Liver (tissue), 7 donors: ENCODE measurements at regions not wholly inside any gene's neighbourhood (a gene's known extent, or its start where the extent isn't known, plus 50 kb on each side); places are given as distances from the start of the nearest gene placed in this dataset.
"Not testable (repeated sequence)": the region's sequence is repeated elsewhere in the genome, so short reads cannot be mapped to it uniquely, and the experiment has no call there.

Experiments used
- DNase-seq: peaks from one replicate; pipeline ENCODE4 v3.0.0-alpha.2; 2017; ENCODE audit warnings: low spot score
- H3K27ac ChIP-seq, 2 donors: one replicate each; pipeline ENCODE4 v1.7.0; 2013; ENCODE audit warnings: inconsistent platforms in 2 of 2, low read length in 2 of 2, control low read depth in 1 of 2, low read depth in 1 of 2, mild to moderate bottlenecking in 1 of 2
- H3K27me3 ChIP-seq, 4 donors: one replicate each; pipeline versions ENCODE4 v1.6.1 to v1.7.0; 2013; ENCODE audit warnings: low read length in 3 of 4, inconsistent platforms in 1 of 4, mild to moderate bottlenecking in 1 of 4, moderate library complexity in 1 of 4; ENCODE audit not compliant: control insufficient read depth in 4 of 4, insufficient read depth in 4 of 4
- H3K36me3 ChIP-seq, 4 donors: one replicate each; pipeline versions ENCODE4 v1.6.1 to v1.7.0; 2013; ENCODE audit warnings: low read length in 3 of 4, mild to moderate bottlenecking in 3 of 4, low read depth in 1 of 4, moderate library complexity in 1 of 4; ENCODE audit not compliant: control insufficient read depth in 4 of 4, insufficient read depth in 3 of 4
- H3K4me1 ChIP-seq, 4 donors: one replicate each; pipeline versions ENCODE4 v1.6.1 to v1.7.0; 2013; ENCODE audit warnings: low read length in 3 of 4, mild to moderate bottlenecking in 3 of 4, moderate library complexity in 1 of 4; ENCODE audit not compliant: control insufficient read depth in 4 of 4, insufficient read depth in 4 of 4
- H3K4me3 ChIP-seq, 3 donors: one replicate each; pipeline versions ENCODE4 v1.6.1 to v1.7.0; 2013; ENCODE audit warnings: low read length in 3 of 3, control low read depth in 1 of 3, low read depth in 1 of 3, mild to moderate bottlenecking in 1 of 3
- H3K9ac ChIP-seq, 2 donors: one replicate each; pipeline ENCODE4 v1.7.0; 2013; ENCODE audit warnings: low read length in 2 of 2, mild to moderate bottlenecking in 2 of 2, moderate library complexity in 2 of 2, control low read depth in 1 of 2, low read depth in 1 of 2
- H3K9me3 ChIP-seq, 4 donors: one replicate each; pipeline versions ENCODE4 v1.6.1 to v1.7.0; 2013; ENCODE audit warnings: low read length in 3 of 4; ENCODE audit not compliant: control insufficient read depth in 4 of 4
- ATF3 ChIP-seq: IDR thresholded peaks from 2 replicates; pipeline ENCODE4 v1.6.1; 2016; ENCODE audit warnings: antibody characterized with exemption
- FOXA1 ChIP-seq: IDR thresholded peaks from 2 replicates; pipeline ENCODE4 v1.6.1; 2016; ENCODE audit warnings: antibody characterized with exemption
- FOXA2 ChIP-seq: IDR thresholded peaks from 2 replicates; pipeline ENCODE4 v1.6.1; 2016; ENCODE audit warnings: antibody characterized with exemption
- GABPA ChIP-seq, 2 donors: IDR thresholded peaks in 1 of 2; conservative IDR thresholded peaks in 1 of 2; 2 replicates each; pipeline ENCODE4 v1.6.1; 2016; ENCODE audit warnings: antibody characterized with exemption in 2 of 2, mild to moderate bottlenecking in 1 of 2, moderate library complexity in 1 of 2
- HNF4A ChIP-seq, 2 donors: conservative IDR thresholded peaks; 2 replicates each; pipeline ENCODE4 v1.6.1; 2016; ENCODE audit warnings: antibody characterized with exemption in 2 of 2, mild to moderate bottlenecking in 2 of 2
- JUND ChIP-seq, 2 donors: IDR thresholded peaks; 2 replicates each; pipeline ENCODE4 v1.6.1; 2016; ENCODE audit warnings: antibody characterized with exemption in 2 of 2
- NR2F2 ChIP-seq: IDR thresholded peaks from 2 replicates; pipeline ENCODE4 v1.6.1; 2016; ENCODE audit warnings: antibody characterized with exemption
- RAD21 ChIP-seq, 2 donors: IDR thresholded peaks; 2 replicates each; pipeline ENCODE4 v1.6.1; 2016; ENCODE audit warnings: antibody characterized with exemption in 2 of 2, mild to moderate bottlenecking in 2 of 2
- REST ChIP-seq: IDR thresholded peaks from 2 replicates; pipeline ENCODE4 v1.6.1; 2016; ENCODE audit warnings: antibody characterized with exemption, mild to moderate bottlenecking
- RXRA ChIP-seq, 2 donors: IDR thresholded peaks; 2 replicates each; pipeline ENCODE4 v1.6.1; 2017 to 2018; ENCODE audit warnings: antibody characterized with exemption in 2 of 2, mild to moderate bottlenecking in 1 of 2
- SP1 ChIP-seq: IDR thresholded peaks from 2 replicates; pipeline ENCODE4 v1.6.1; 2018; ENCODE audit warnings: antibody characterized with exemption, mild to moderate bottlenecking
- TAF1 ChIP-seq: conservative IDR thresholded peaks from 2 replicates; pipeline ENCODE4 v1.6.1; 2016; ENCODE audit warnings: antibody characterized with exemption, mild to moderate bottlenecking
- YY1 ChIP-seq: IDR thresholded peaks from 2 replicates; pipeline ENCODE4 v1.6.1; 2016; ENCODE audit warnings: antibody characterized with exemption, mild to moderate bottlenecking
- WGBS: extraction: QIAGEN DNeasy Blood & Tissue Kit; methylation state at CpG from one replicate; pipeline ENCODE4 v1.1.7; 2013; 5-methylcytosine and 5-hydroxymethylcytosine counted together
- TF ChIP-seq, protein P1 (sequence below): IDR thresholded peaks from 2 replicates; pipeline ENCODE4 v1.6.1; 2016; ENCODE audit warnings: antibody characterized with exemption
- TF ChIP-seq, protein P2 (sequence below): IDR thresholded peaks from 2 replicates; pipeline ENCODE4 v1.6.1; 2016; ENCODE audit warnings: antibody characterized with exemption
- donor health status: healthy.
- donor health status: healthy.
- donor health status: healthy.
- donor health status: healthy.

DNA sequence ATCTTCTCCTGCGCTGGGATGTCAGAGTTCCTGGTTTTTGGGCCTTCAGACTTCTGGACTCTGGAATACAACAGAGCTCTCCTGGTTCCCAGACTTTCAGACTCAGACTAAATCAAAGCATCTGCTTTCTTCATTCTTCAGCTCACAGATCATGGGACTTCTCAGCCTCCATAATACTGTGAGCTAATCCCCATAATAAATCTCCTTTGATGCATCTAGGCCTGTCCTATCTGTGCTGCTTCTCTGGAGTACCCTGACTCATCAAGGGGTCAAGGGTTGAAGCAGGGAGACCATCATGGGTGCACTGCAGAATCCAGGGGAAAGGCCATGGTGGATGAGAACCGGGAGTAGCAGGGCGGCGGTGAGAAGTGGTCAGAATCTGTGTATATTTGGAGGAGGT, 1094.1 kb upstream of the TMEM132C start:
- H3K9ac ChIP-seq = no peak overlapping the region
- no peak overlapping the region for H3K4me3 ChIP-seq
- no peak for TF ChIP-seq YY1
- no peak for TF ChIP-seq RXRA (IDR thresholded peaks at IDR 0.05)
- TF ChIP-seq REST = no peak
- TF ChIP-seq, protein P1, sequence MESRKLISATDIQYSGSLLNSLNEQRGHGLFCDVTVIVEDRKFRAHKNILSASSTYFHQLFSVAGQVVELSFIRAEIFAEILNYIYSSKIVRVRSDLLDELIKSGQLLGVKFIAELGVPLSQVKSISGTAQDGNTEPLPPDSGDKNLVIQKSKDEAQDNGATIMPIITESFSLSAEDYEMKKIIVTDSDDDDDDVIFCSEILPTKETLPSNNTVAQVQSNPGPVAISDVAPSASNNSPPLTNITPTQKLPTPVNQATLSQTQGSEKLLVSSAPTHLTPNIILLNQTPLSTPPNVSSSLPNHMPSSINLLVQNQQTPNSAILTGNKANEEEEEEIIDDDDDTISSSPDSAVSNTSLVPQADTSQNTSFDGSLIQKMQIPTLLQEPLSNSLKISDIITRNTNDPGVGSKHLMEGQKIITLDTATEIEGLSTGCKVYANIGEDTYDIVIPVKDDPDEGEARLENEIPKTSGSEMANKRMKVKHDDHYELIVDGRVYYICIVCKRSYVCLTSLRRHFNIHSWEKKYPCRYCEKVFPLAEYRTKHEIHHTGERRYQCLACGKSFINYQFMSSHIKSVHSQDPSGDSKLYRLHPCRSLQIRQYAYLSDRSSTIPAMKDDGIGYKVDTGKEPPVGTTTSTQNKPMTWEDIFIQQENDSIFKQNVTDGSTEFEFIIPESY = no peak
- no peak for TF ChIP-seq HNF4A (conservative IDR thresholded peaks at IDR 0.05)
- no peak for TF ChIP-seq ATF3
- no peak for TF ChIP-seq FOXA1
- no peak for TF ChIP-seq SP1
- TF ChIP-seq JUND (IDR thresholded peaks at IDR 0.05) = no peak
- TF ChIP-seq, protein P2, sequence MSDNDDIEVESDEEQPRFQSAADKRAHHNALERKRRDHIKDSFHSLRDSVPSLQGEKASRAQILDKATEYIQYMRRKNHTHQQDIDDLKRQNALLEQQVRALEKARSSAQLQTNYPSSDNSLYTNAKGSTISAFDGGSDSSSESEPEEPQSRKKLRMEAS = no peak
- no peak for TF ChIP-seq RAD21 (IDR thresholded peaks at IDR 0.05)
- TF ChIP-seq GABPA (IDR thresholded peaks at IDR 0.05 in 1 of 2, conservative IDR thresholded peaks at IDR 0.05 in 1 of 2) = no peak
- TF ChIP-seq TAF1 = no peak
- TF ChIP-seq NR2F2 = no peak
- TF ChIP-seq FOXA2 = no peak
- no peaks in the 10 kb centered on the region for H3K36me3 ChIP-seq
- no peak overlapping the region for H3K27ac ChIP-seq
- WGBS = 92% methylated on average over 4 of the region's 4 CpGs
- no peaks in the 10 kb centered on the region for H3K27me3 ChIP-seq
- peaks cover 0 to 14% (median 11%) of the 10 kb centered on the region in 4 donors for H3K9me3 ChIP-seq
- no peak for DNase-seq
- no peaks in the 10 kb centered on the region for H3K4me1 ChIP-seq

- not testable (repeated sequence) for H3K27me3 ChIP-seq
Measured at GRCh38 chr12:127173971-127174370, 1093.0 kb upstream of the TMEM132C start.

More at GRCh38 chr12:127173971-127174370, 1093.0 kb upstream of the TMEM132C start:
- H3K27ac ChIP-seq, H3K4me3 ChIP-seq, H3K36me3 ChIP-seq, H3K9ac ChIP-seq, DNase-seq, H3K4me1 ChIP-seq: not testable (repeated sequence)
- H3K9me3 ChIP-seq = peaks cover 0 to 14% (median 13%) of the 10 kb centered on the region in 4 donors
- 84% methylated on average over 1 of the region's 1 CpG for WGBS
